COLO668 (cell line): ENCODE measurements at regions not wholly inside any gene's neighbourhood (a gene's known extent, or its start where the extent isn't known, plus 50 kb on each side); places are given as distances from the start of the nearest gene placed in this dataset.

Experiments
- DNase-seq: peaks from one replicate; lab custom pipeline; 2025; ENCODE audit not compliant: unreplicated experiment; lab: John Stamatoyannopoulos, UW

GRCh38 chr5:5576744-5577143 is 154.3 kb downstream of the ICE1 start:
- DNase-seq: no peak

GRCh38 chr5:5575461-5575860 is 153.0 kb downstream of the ICE1 start:
- DNase-seq: no peak

GRCh38 chr5:5573798-5574380 is 151.4 kb downstream of the ICE1 start:
- no peak for DNase-seq

- no peak for DNase-seq
Observed at GRCh38 chr5:5572976-5573797, 150.7 kb downstream of the ICE1 start.

- no peak for DNase-seq
Observed at GRCh38 chr5:5572010-5572865, 149.8 kb downstream of the ICE1 start.

GRCh38 chr5:5570646-5571045 is 148.2 kb downstream of the ICE1 start:
- DNase-seq: no peak

- DNase-seq: no peak
Observed at GRCh38 chr5:5564898-5565297, 142.4 kb downstream of the ICE1 start.

- no peak for DNase-seq
Observed at GRCh38 chr5:5560016-5560415, 137.5 kb downstream of the ICE1 start.

GRCh38 chr5:5558638-5559527 is 136.4 kb downstream of the ICE1 start:
- no peak for DNase-seq

GRCh38 chr5:5558102-5558501 is 135.6 kb downstream of the ICE1 start:
- no peak for DNase-seq

- DNase-seq: no peak
Observed at GRCh38 chr5:5551499-5551898, 129.0 kb downstream of the ICE1 start.

- no peak for DNase-seq
Observed at GRCh38 chr5:5546408-5546807, 123.9 kb downstream of the ICE1 start.

GRCh38 chr5:5544094-5544663 is 121.7 kb downstream of the ICE1 start:
- no peak for DNase-seq

GRCh38 chr5:5542654-5543053 is 120.2 kb downstream of the ICE1 start:
- DNase-seq: no peak

GRCh38 chr5:5540065-5540464 is 117.6 kb downstream of the ICE1 start:
- no peak for DNase-seq
